Fibroblast of lung (primary cell): ENCODE measurements at regions not wholly inside any gene's neighbourhood (a gene's known extent, or its start where the extent isn't known, plus 50 kb on each side); places are given as distances from the start of the nearest gene placed in this dataset.

Source experiments
- DNase-seq, 2 donors: peaks; one replicate each; pipeline versions ENCODE4 v3.0.0 to v3.0.0-alpha.2; 2010; ENCODE audit warnings: low read depth in 2 of 2
- H2AFZ ChIP-seq: 2 replicates; pipeline ENCODE4 v1.5.1; 2012; ENCODE audit warnings: low read length, control low read depth, inconsistent platforms
- H3K27ac ChIP-seq: 2 replicates; pipeline ENCODE4 v1.5.1; 2011; ENCODE audit warnings: low read length, control low read depth; ENCODE audit not compliant: insufficient read depth
- H3K27me3 ChIP-seq: 2 replicates; pipeline ENCODE4 v1.5.1; 2011; ENCODE audit warnings: mild to moderate bottlenecking, low read length; ENCODE audit not compliant: control insufficient read depth, insufficient read depth
- H3K36me3 ChIP-seq: 2 replicates; pipeline ENCODE4 v1.5.1; 2011; ENCODE audit warnings: low read length; ENCODE audit not compliant: control insufficient read depth, insufficient read depth
- H3K4me1 ChIP-seq: 2 replicates; pipeline ENCODE4 v1.5.1; 2011; ENCODE audit warnings: low read length; ENCODE audit not compliant: control insufficient read depth, insufficient read depth; ENCODE audit errors: extremely low read depth
- H3K4me2 ChIP-seq: 2 replicates; pipeline ENCODE4 v1.5.1; 2011; ENCODE audit warnings: low read length, control low read depth; ENCODE audit not compliant: insufficient read depth; ENCODE audit errors: extremely low read depth
- H3K4me3 ChIP-seq, 4 experiments: fragments of 200-600 bp in 1 of 4; sonication (generic) in 1 of 4; replicated peaks in 1 of 4; 2 replicates each; pipeline ENCODE4 v1.5.1; 2011 to 2016; ENCODE audit warnings: low read length in 4 of 4, low read depth in 3 of 4, mild to moderate bottlenecking in 3 of 4, control low read depth in 2 of 4, inconsistent platforms in 1 of 4, mixed read lengths in 1 of 4; ENCODE audit not compliant: insufficient read depth in 1 of 4; ENCODE audit errors: control extremely low read depth in 1 of 4
- H3K79me2 ChIP-seq: 2 replicates; pipeline ENCODE4 v1.5.1; 2012; ENCODE audit warnings: mild to moderate bottlenecking, low read length, inconsistent platforms; ENCODE audit not compliant: control insufficient read depth, insufficient read depth
- H3K9ac ChIP-seq: 2 replicates; pipeline ENCODE4 v1.5.1; 2011; ENCODE audit warnings: mild to moderate bottlenecking, low read length, control low read depth; ENCODE audit not compliant: insufficient read depth
- H3K9me3 ChIP-seq: 2 replicates; pipeline ENCODE4 v1.5.1; 2012; ENCODE audit warnings: low read depth, low read length; ENCODE audit not compliant: control insufficient read depth, insufficient read depth
- H4K20me1 ChIP-seq: 2 replicates; pipeline ENCODE4 v1.5.1; 2011; ENCODE audit warnings: low read length; ENCODE audit not compliant: control insufficient read depth, insufficient read depth; ENCODE audit errors: extremely low read depth
- CTCF ChIP-seq, 2 donors: IDR thresholded peaks in 1 of 2; conservative IDR thresholded peaks in 1 of 2; 1 replicate in 1 of 2; 2 replicates in 1 of 2; pipeline ENCODE4 v1.5.1; 2011 to 2012; ENCODE audit warnings: low read length in 2 of 2, control low read depth in 1 of 2, inconsistent platforms in 1 of 2, low read depth in 1 of 2, mild to moderate bottlenecking in 1 of 2
- EZH2 ChIP-seq: IDR thresholded peaks from 2 replicates; pipeline ENCODE4 v1.5.1; 2012; ENCODE audit warnings: low read length, control low read depth, mild to moderate bottlenecking; ENCODE audit errors: missing control alignments

- no peaks in the 10 kb centered on the region for H3K9me3 ChIP-seq
These were observed 61.9 kb upstream of the GRIP1 start for GRCh38 chr12:66740732-66741131.

GRCh38 chr12:66741919-66742318 lies 63.0 kb upstream of the GRIP1 start:
- no peak overlapping the region for H3K9ac ChIP-seq
- no peaks in the 10 kb centered on the region for H3K36me3 ChIP-seq
- TF ChIP-seq CTCF (conservative IDR thresholded peaks at IDR 0.05 in 1 of 2, IDR thresholded peaks at IDR 0.05 in 1 of 2; ENCODE audit: low read depth in 1 of 2, low read length in 2 of 2) (no peak), EZH2 (no peak)
- no peaks in the 10 kb centered on the region for H3K9me3 ChIP-seq
- H2AFZ ChIP-seq, result no peak overlapping the region
- H3K4me1 ChIP-seq, result no peaks in the 10 kb centered on the region
- peaks cover 2% of the 10 kb centered on the region for H3K27me3 ChIP-seq
- H4K20me1 ChIP-seq, result no peaks in the 10 kb centered on the region
- no peak for DNase-seq
- H3K79me2 ChIP-seq, result no peaks in the 10 kb centered on the region
- H3K4me2 ChIP-seq, result no peak overlapping the region
- H3K4me3 ChIP-seq, result no peak overlapping the region
- H3K27ac ChIP-seq, result no peak overlapping the region

More at GRCh38 chr12:66740732-66741131, 61.9 kb upstream of the GRIP1 start:
- no peak for TF ChIP-seq CTCF (conservative IDR thresholded peaks at IDR 0.05 in 1 of 2, IDR thresholded peaks at IDR 0.05 in 1 of 2; ENCODE audit: low read depth in 1 of 2, low read length in 2 of 2)
- no peak for TF ChIP-seq EZH2
- Histone ChIP-seq H3K27ac (no peak overlapping the region), H3K9ac (no peak overlapping the region), H4K20me1 (no peaks in the 10 kb centered on the region), H3K36me3 (no peaks in the 10 kb centered on the region), H3K4me2 (no peak overlapping the region), H3K79me2 (no peaks in the 10 kb centered on the region), H3K4me1 (no peaks in the 10 kb centered on the region), H3K27me3 (no peaks in the 10 kb centered on the region), H3K4me3 (no peak overlapping the region), H2AFZ (no peak overlapping the region)
- no peak for DNase-seq

- H3K9ac ChIP-seq, result no peak overlapping the region
- no peaks in the 10 kb centered on the region for H4K20me1 ChIP-seq
- H3K4me3 ChIP-seq, result no peak overlapping the region
- H3K36me3 ChIP-seq, result no peaks in the 10 kb centered on the region
- H3K4me1 ChIP-seq, result no peaks in the 10 kb centered on the region
- no peak for DNase-seq
- no peaks in the 10 kb centered on the region for H3K79me2 ChIP-seq
- no peak overlapping the region for H2AFZ ChIP-seq
- H3K27ac ChIP-seq, result no peak overlapping the region
- no peaks in the 10 kb centered on the region for H3K9me3 ChIP-seq
- H3K27me3 ChIP-seq, result peaks cover 2% of the 10 kb centered on the region
- TF ChIP-seq CTCF (conservative IDR thresholded peaks at IDR 0.05 in 1 of 2, IDR thresholded peaks at IDR 0.05 in 1 of 2; ENCODE audit: low read depth in 1 of 2, low read length in 2 of 2) (no peak), EZH2 (no peak)
- H3K4me2 ChIP-seq, result no peak overlapping the region
These were observed 63.9 kb upstream of the GRIP1 start for GRCh38 chr12:66742508-66743367.
